ENCODE measurements at regions not wholly inside any gene's neighbourhood (a gene's known extent, or its start where the extent isn't known, plus 50 kb on each side); places are given as distances from the start of the nearest gene placed in this dataset.

DNA sequence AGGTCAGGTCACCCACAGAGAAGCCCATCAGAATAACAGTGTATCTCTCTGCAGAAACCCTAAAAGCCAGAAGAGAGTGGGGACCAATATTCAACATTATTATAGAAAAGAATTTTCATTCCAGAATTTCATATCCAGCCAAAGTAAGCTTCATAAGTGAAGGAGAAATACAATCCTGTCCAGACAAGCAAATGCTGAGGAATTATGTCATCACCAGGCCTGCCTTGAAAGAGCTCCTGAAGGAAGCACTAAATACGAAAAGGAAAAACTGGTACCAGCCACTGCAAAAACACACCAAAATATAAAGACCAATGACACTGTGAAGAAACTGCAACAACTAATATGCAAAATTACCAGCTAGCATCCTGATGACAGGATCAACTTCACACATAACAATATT is 260.0 kb upstream of the KYNU start:
- TF ChIP-seq FOXP2 (optimal IDR thresholded peaks at IDR 0.05; ENCODE audit: borderline replicate concordance, extremely low read depth, extremely low read length, insufficient read depth) (no peak), TAF1 (IDR thresholded peaks at IDR 0.05; ENCODE audit: borderline replicate concordance, insufficient read depth, low read length) (no peak), SIN3A (IDR thresholded peaks at IDR 0.05; ENCODE audit: borderline replicate concordance, insufficient read depth, low read length) (no peak), POLR2AphosphoS5 (IDR thresholded peaks at IDR 0.05; ENCODE audit: low read depth, low read length) (no peak)
- TF ChIP-seq, protein P1, sequence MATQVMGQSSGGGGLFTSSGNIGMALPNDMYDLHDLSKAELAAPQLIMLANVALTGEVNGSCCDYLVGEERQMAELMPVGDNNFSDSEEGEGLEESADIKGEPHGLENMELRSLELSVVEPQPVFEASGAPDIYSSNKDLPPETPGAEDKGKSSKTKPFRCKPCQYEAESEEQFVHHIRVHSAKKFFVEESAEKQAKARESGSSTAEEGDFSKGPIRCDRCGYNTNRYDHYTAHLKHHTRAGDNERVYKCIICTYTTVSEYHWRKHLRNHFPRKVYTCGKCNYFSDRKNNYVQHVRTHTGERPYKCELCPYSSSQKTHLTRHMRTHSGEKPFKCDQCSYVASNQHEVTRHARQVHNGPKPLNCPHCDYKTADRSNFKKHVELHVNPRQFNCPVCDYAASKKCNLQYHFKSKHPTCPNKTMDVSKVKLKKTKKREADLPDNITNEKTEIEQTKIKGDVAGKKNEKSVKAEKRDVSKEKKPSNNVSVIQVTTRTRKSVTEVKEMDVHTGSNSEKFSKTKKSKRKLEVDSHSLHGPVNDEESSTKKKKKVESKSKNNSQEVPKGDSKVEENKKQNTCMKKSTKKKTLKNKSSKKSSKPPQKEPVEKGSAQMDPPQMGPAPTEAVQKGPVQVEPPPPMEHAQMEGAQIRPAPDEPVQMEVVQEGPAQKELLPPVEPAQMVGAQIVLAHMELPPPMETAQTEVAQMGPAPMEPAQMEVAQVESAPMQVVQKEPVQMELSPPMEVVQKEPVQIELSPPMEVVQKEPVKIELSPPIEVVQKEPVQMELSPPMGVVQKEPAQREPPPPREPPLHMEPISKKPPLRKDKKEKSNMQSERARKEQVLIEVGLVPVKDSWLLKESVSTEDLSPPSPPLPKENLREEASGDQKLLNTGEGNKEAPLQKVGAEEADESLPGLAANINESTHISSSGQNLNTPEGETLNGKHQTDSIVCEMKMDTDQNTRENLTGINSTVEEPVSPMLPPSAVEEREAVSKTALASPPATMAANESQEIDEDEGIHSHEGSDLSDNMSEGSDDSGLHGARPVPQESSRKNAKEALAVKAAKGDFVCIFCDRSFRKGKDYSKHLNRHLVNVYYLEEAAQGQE (IDR thresholded peaks at IDR 0.05; ENCODE audit: insufficient read depth in 1 of 2, low read depth in 2 of 2, low read length in 2 of 2): no peak

DNA sequence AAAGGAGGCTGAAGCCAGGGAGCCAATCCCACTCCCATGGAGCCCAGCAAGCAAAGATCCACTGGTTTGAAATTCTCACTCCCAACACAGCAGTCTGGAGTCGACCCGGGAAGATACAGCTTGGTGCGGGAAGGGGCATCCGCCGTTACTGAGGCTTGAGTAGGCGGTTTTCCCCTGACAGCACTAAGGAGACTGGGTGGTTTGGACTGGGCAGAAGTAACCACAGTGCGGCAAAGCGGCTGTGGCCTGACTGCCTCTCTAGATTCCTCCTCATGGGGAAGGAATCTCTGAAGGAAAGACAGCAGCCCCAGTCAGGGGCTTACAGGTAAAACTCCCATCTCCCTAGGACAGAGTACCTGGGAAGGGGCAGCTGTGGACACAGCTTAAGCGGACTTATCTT is 261.6 kb upstream of the KYNU start:
- no peak for TF ChIP-seq FOXP2 (optimal IDR thresholded peaks at IDR 0.05; ENCODE audit: borderline replicate concordance, extremely low read depth, extremely low read length, insufficient read depth)

DNA sequence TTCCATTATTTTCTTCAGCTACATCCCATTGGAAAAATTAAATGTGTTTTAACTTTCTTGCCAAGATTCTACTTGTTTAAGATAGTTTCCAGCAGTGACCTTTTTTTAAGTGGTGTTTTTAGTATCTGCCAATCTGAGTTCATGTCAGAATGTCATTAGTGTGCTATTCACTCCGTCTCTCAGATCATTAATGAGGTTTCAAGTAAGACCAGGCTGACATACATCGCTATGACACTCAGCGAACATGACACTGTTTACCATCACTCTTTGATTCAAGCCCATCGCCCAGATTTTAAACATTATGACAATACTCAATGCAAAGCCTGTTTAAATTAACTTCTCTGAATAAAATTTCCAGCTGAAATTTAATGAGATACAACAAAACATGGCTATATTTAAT is 272.0 kb upstream of the KYNU start:
- TF ChIP-seq FOXP2 (optimal IDR thresholded peaks at IDR 0.05; ENCODE audit: borderline replicate concordance, extremely low read depth, extremely low read length, insufficient read depth): no peak
- no peak for TF ChIP-seq TAF1 (IDR thresholded peaks at IDR 0.05; ENCODE audit: borderline replicate concordance, insufficient read depth, low read length)
- no peak for TF ChIP-seq POLR2AphosphoS5 (IDR thresholded peaks at IDR 0.05; ENCODE audit: low read depth, low read length)
- no peak for TF ChIP-seq SIN3A (IDR thresholded peaks at IDR 0.05; ENCODE audit: borderline replicate concordance, insufficient read depth, low read length)
- TF ChIP-seq, protein P1 (IDR thresholded peaks at IDR 0.05; ENCODE audit: insufficient read depth in 1 of 2, low read depth in 2 of 2, low read length in 2 of 2): no peak

DNA sequence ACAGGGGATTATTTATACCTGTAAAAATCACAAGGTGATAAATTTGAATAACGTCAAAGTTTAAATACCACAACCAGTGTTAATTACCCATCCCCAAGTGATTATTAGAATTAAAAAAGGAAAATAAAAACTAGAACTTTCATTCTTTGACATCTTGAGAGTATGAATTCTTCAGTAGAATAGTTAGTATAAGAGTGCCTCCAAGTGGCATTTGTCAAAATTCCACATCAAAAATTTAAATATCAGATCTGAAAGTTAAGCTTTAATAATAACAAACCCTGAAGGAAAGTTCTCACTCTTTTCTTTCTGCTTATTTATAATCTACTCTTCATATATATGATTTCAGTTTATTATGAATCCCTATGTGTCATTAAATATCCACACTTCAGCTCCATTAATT is 273.7 kb upstream of the KYNU start:
- TF ChIP-seq FOXP2 (optimal IDR thresholded peaks at IDR 0.05; ENCODE audit: borderline replicate concordance, extremely low read depth, extremely low read length, insufficient read depth) (no peak), TAF1 (IDR thresholded peaks at IDR 0.05; ENCODE audit: borderline replicate concordance, insufficient read depth, low read length) (no peak), SIN3A (IDR thresholded peaks at IDR 0.05; ENCODE audit: borderline replicate concordance, insufficient read depth, low read length) (no peak)

- TF ChIP-seq TAF1 (IDR thresholded peaks at IDR 0.05; ENCODE audit: borderline replicate concordance, insufficient read depth, low read length): no peak
These were observed 275.0 kb upstream of the KYNU start for GRCh38 chr2:142602418-142602989.

- TF ChIP-seq TAF1 (IDR thresholded peaks at IDR 0.05; ENCODE audit: borderline replicate concordance, insufficient read depth, low read length) (no peak), FOXP2 (optimal IDR thresholded peaks at IDR 0.05; ENCODE audit: borderline replicate concordance, extremely low read depth, extremely low read length, insufficient read depth) (no peak), SIN3A (IDR thresholded peaks at IDR 0.05; ENCODE audit: borderline replicate concordance, insufficient read depth, low read length) (no peak), POLR2AphosphoS5 (IDR thresholded peaks at IDR 0.05; ENCODE audit: low read depth, low read length) (no peak)
- TF ChIP-seq, protein P1 (IDR thresholded peaks at IDR 0.05; ENCODE audit: insufficient read depth in 1 of 2, low read depth in 2 of 2, low read length in 2 of 2): no peak
These were observed 275.7 kb upstream of the KYNU start for GRCh38 chr2:142601794-142602193.

DNA sequence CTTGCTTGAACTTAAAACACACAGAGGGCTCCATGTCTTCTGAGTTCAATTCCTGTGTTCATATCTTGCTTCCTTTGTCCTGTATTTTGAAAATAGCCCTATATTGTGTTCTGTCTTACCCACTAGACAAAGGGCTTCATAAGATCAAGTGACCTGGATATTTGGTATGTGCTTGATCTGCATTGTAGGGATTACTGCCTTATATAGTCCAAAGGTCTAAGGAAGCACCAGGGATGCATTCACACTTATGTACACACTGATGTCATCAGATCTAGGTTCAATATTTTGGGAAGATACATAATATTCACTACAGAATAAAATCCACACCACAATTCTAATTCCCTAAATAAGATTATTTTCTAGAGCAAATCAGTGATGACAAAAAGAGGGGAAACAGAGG is 278.0 kb upstream of the KYNU start:
- no peak for TF ChIP-seq TAF1 (IDR thresholded peaks at IDR 0.05; ENCODE audit: borderline replicate concordance, insufficient read depth, low read length)
- no peak for TF ChIP-seq SIN3A (IDR thresholded peaks at IDR 0.05; ENCODE audit: borderline replicate concordance, insufficient read depth, low read length)
- TF ChIP-seq, protein P1 (IDR thresholded peaks at IDR 0.05; ENCODE audit: insufficient read depth in 1 of 2, low read depth in 2 of 2, low read length in 2 of 2): no peak
- TF ChIP-seq FOXP2 (optimal IDR thresholded peaks at IDR 0.05; ENCODE audit: borderline replicate concordance, extremely low read depth, extremely low read length, insufficient read depth): no peak
- TF ChIP-seq POLR2AphosphoS5 (IDR thresholded peaks at IDR 0.05; ENCODE audit: low read depth, low read length): no peak
